Tibial nerve (tissue), 4 donors: ENCODE measurements at regions not wholly inside any gene's neighbourhood (a gene's known extent, or its start where the extent isn't known, plus 50 kb on each side); places are given as distances from the start of the nearest gene placed in this dataset.

Experiments
- DNase-seq, 2 donors: peaks; one replicate each; pipeline ENCODE4 v3.0.0-alpha.2; 2019; ENCODE audit warnings: low spot score in 2 of 2
- H3K27ac ChIP-seq, 4 donors: fragments of 200-600 bp; sonication (generic) in 3 of 4; one replicate each; pipeline ENCODE4 v1.5.1; 2017 to 2019; ENCODE audit warnings: mild to moderate bottlenecking in 1 of 4
- H3K27me3 ChIP-seq, 2 donors: fragments of 200-600 bp; sonication (generic) in 1 of 2; one replicate each; pipeline versions ENCODE4 v1.5.1 to v1.6.0; 2017 to 2019
- H3K36me3 ChIP-seq, 3 donors: fragments of 200-600 bp; sonication (generic); one replicate each; pipeline ENCODE4 v1.5.1; 2018 to 2019
- H3K4me1 ChIP-seq, 4 donors: fragments of 200-600 bp; sonication (generic) in 3 of 4; one replicate each; pipeline ENCODE4 v1.5.1; 2017 to 2019
- H3K4me3 ChIP-seq, 4 donors: fragments of 200-600 bp; sonication (generic) in 3 of 4; one replicate each; pipeline ENCODE4 v1.5.1; 2017 to 2019; ENCODE audit warnings: mild to moderate bottlenecking in 1 of 4, moderate library complexity in 1 of 4
- H3K9me3 ChIP-seq, 4 donors: fragments of 200-600 bp; sonication (generic) in 3 of 4; one replicate each; pipeline ENCODE4 v1.5.1; 2017 to 2019
- CTCF ChIP-seq, 5 experiments: fragments of 200-600 bp in 3 of 5; fragments of 450-650 bp in 2 of 5; sonication (generic) in 3 of 5; IDR thresholded peaks; one replicate each; pipeline ENCODE4 v1.5.1; 2016 to 2019; ENCODE audit warnings: antibody characterized with exemption in 5 of 5, mild to moderate bottlenecking in 3 of 5, moderate library complexity in 2 of 5
- EP300 ChIP-seq, 2 donors: sonication (generic); formaldehyde crosslinking; IDR thresholded peaks; one replicate each; pipeline ENCODE4 v1.6.1; 2017; ENCODE audit warnings: antibody characterized with exemption in 2 of 2, mild to moderate bottlenecking in 1 of 2
- POLR2A ChIP-seq, 2 donors: fragments of 450-650 bp; IDR thresholded peaks; one replicate each; pipeline ENCODE4 v1.6.1; 2017; ENCODE audit warnings: antibody characterized with exemption in 2 of 2, mild to moderate bottlenecking in 2 of 2, moderate library complexity in 2 of 2
- WGBS, 2 donors: methylation state at CpG; one replicate each; pipeline ENCODE4 v1.1.5; 2018; 5-methylcytosine and 5-hydroxymethylcytosine counted together

GRCh38 chr6:153804755-153805330 is 234.2 kb upstream of the OPRM1 start:
- Histone ChIP-seq H3K9me3 (no peaks in the 10 kb centered on the region), H3K27ac (no peak overlapping the region), H3K36me3 (no peaks in the 10 kb centered on the region), H3K4me1 (no peaks in the 10 kb centered on the region), H3K4me3 (no peak overlapping the region), H3K27me3 (no peaks in the 10 kb centered on the region)
- DNase-seq: no peak
- TF ChIP-seq EP300 (IDR thresholded peaks at IDR 0.05) (no peak), CTCF (IDR thresholded peaks at IDR 0.05) (no peak), POLR2A (IDR thresholded peaks at IDR 0.05) (no peak)
- 69 to 82% methylated on average over 5 of the region's 5 CpGs for WGBS, 2 donors

GRCh38 chr6:153801917-153802316 is 237.1 kb upstream of the OPRM1 start:
- H3K27ac ChIP-seq: no peak overlapping the region
- no peaks in the 10 kb centered on the region for H3K4me1 ChIP-seq
- no peaks in the 10 kb centered on the region for H3K36me3 ChIP-seq
- 70 to 96% methylated on average over 2 of the region's 2 CpGs for WGBS, 2 donors
- no peaks in the 10 kb centered on the region for H3K9me3 ChIP-seq
- TF ChIP-seq POLR2A (IDR thresholded peaks at IDR 0.05) (no peak), CTCF (IDR thresholded peaks at IDR 0.05) (no peak), EP300 (IDR thresholded peaks at IDR 0.05) (no peak)
- no peak for DNase-seq
- H3K4me3 ChIP-seq: no peak overlapping the region
- H3K27me3 ChIP-seq: no peaks in the 10 kb centered on the region

- H3K9me3 ChIP-seq: no peaks in the 10 kb centered on the region
- 81 to 87% methylated on average over 4 of the region's 4 CpGs for WGBS, 2 donors
- H3K27ac ChIP-seq: no peak overlapping the region
- DNase-seq: no peak
- no peaks in the 10 kb centered on the region for H3K27me3 ChIP-seq
- no peaks in the 10 kb centered on the region for H3K36me3 ChIP-seq
- H3K4me3 ChIP-seq: no peak overlapping the region
- TF ChIP-seq CTCF (IDR thresholded peaks at IDR 0.05) (no peak), POLR2A (IDR thresholded peaks at IDR 0.05) (no peak), EP300 (IDR thresholded peaks at IDR 0.05) (no peak)
- no peaks in the 10 kb centered on the region for H3K4me1 ChIP-seq
These were observed 238.4 kb upstream of the OPRM1 start for GRCh38 chr6:153800580-153801188.

- TF ChIP-seq EP300 (IDR thresholded peaks at IDR 0.05): no peak
- no peak for TF ChIP-seq CTCF (IDR thresholded peaks at IDR 0.05)
- no peak for TF ChIP-seq POLR2A (IDR thresholded peaks at IDR 0.05)
- WGBS, 2 donors: 38 to 41% methylated on average over 1 of the region's 1 CpG
- Histone ChIP-seq H3K9me3 (peaks cover 0 to 4% (median 0%) of the 10 kb centered on the region in 4 donors), H3K4me3 (no peak overlapping the region), H3K36me3 (no peaks in the 10 kb centered on the region), H3K27me3 (no peaks in the 10 kb centered on the region), H3K27ac (no peak overlapping the region), H3K4me1 (no peaks in the 10 kb centered on the region)
- DNase-seq: no peak
These were observed 248.1 kb upstream of the OPRM1 start for GRCh38 chr6:153790876-153791473.

GRCh38 chr6:153790048-153790447 is 249.0 kb upstream of the OPRM1 start:
- 48% methylated on average over 7 of the region's 7 CpGs for WGBS, 2 donors
- no peak overlapping the region for H3K4me3 ChIP-seq
- no peaks in the 10 kb centered on the region for H3K36me3 ChIP-seq
- no peak for TF ChIP-seq CTCF (IDR thresholded peaks at IDR 0.05)
- no peak for TF ChIP-seq EP300 (IDR thresholded peaks at IDR 0.05)
- TF ChIP-seq POLR2A (IDR thresholded peaks at IDR 0.05): no peak
- DNase-seq: no peak
- H3K27me3 ChIP-seq: no peaks in the 10 kb centered on the region
- peaks cover 0 to 4% (median 0%) of the 10 kb centered on the region in 4 donors for H3K9me3 ChIP-seq
- no peak overlapping the region for H3K27ac ChIP-seq
- no peaks in the 10 kb centered on the region for H3K4me1 ChIP-seq
